Sigmoid colon (tissue), 6 donors: ENCODE measurements at regions not wholly inside any gene's neighbourhood (a gene's known extent, or its start where the extent isn't known, plus 50 kb on each side); places are given as distances from the start of the nearest gene placed in this dataset.

ENCODE experiments used
- DNase-seq: peaks from one replicate; pipeline ENCODE4 v3.0.0-alpha.2; 2019
- H3K27ac ChIP-seq, 4 donors: fragments of 200-600 bp; sonication (generic); one replicate each; pipeline ENCODE4 v1.5.1; 2016 to 2019; ENCODE audit warnings: mild to moderate bottlenecking in 1 of 4
- H3K27me3 ChIP-seq, 3 donors: fragments of 200-600 bp; sonication (generic); one replicate each; pipeline ENCODE4 v1.5.1; 2019; ENCODE audit warnings: mild to moderate bottlenecking in 1 of 3
- H3K36me3 ChIP-seq, 4 donors: fragments of 200-600 bp; sonication (generic); one replicate each; pipeline ENCODE4 v1.5.1; 2016 to 2019
- H3K4me1 ChIP-seq, 4 donors: fragments of 200-600 bp; sonication (generic); one replicate each; pipeline ENCODE4 v1.5.1; 2017 to 2019
- H3K4me3 ChIP-seq, 4 donors: fragments of 200-600 bp; sonication (generic); one replicate each; pipeline ENCODE4 v1.5.1; 2017 to 2019; ENCODE audit warnings: mild to moderate bottlenecking in 2 of 4, moderate library complexity in 1 of 4
- H3K9me3 ChIP-seq, 4 donors: fragments of 200-600 bp in 3 of 4; sonication (generic) in 3 of 4; one replicate each; pipeline versions ENCODE4 v1.5.1 to v1.6.1; 2013 to 2019
- EP300 ChIP-seq, 4 donors: sonication (generic); formaldehyde crosslinking; IDR thresholded peaks; one replicate each; pipeline ENCODE4 v1.6.1; 2017; ENCODE audit warnings: antibody characterized with exemption in 4 of 4
- POLR2A ChIP-seq, 2 donors: fragments of 450-650 bp; IDR thresholded peaks; one replicate each; pipeline ENCODE4 v1.6.1; 2016; ENCODE audit warnings: antibody characterized with exemption in 2 of 2, mild to moderate bottlenecking in 2 of 2, moderate library complexity in 2 of 2
- POLR2AphosphoS5 ChIP-seq, 4 donors: sonication (generic); formaldehyde crosslinking; IDR thresholded peaks; one replicate each; pipeline ENCODE4 v1.6.1; 2017; ENCODE audit warnings: antibody characterized with exemption in 4 of 4
- WGBS, 2 donors: extraction: QIAGEN DNeasy Blood & Tissue Kit; methylation state at CpG; one replicate each; pipeline ENCODE4 v1.1.7; 2013; 5-methylcytosine and 5-hydroxymethylcytosine counted together
- intact Hi-C: fragments of 100-400 bp; cut with DNase I; formaldehyde crosslinking; loops from one replicate; pipeline ENCODE4 v1.15.1; 2023
- TF ChIP-seq, protein P1 (sequence below), 4 experiments: fragments of 450-650 bp in 3 of 4; fragments of 200-600 bp in 1 of 4; IDR thresholded peaks; one replicate each; pipeline ENCODE4 v1.5.1; 2016 to 2019; ENCODE audit warnings: antibody characterized with exemption in 4 of 4, mild to moderate bottlenecking in 3 of 4, moderate library complexity in 2 of 4
- donor health status: healthy with polysubstance abuse.
- donor health status: healthy.

DNA sequence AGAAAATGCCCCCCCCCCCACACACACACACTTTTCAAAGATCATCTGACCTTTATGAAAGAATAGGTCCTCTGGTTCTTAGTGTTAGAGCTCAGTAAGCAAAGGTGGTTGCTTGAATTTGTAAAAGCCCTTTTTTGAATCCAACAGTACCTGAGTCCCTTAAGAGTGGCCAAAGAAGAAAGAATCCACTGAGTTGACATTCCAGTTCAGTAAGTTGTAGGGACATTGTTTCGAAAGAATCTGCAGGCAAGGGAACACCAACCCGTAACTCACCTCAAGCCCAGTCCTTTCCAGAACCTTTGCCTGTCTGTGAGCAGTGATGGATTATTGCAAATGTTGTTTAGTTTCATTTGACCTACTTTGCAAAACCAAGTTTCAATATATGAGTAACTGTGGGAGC is 64.2 kb upstream of the MAP3K4 start:
- WGBS, 2 donors: 89 to 91% methylated on average over 2 of the region's 2 CpGs
- DNase-seq: no peak
- TF ChIP-seq POLR2AphosphoS5 (IDR thresholded peaks at IDR 0.05): no peak
- Histone ChIP-seq H3K9me3 (no peaks in the 10 kb centered on the region), H3K27me3 (peaks cover 0 to 8% (median 0%) of the 10 kb centered on the region in 3 donors), H3K4me1 (peaks cover 0 to 12% (median 8%) of the 10 kb centered on the region in 4 donors), H3K36me3 (no peaks in the 10 kb centered on the region), H3K4me3 (no peak overlapping the region), H3K27ac (no peak overlapping the region)
- intact Hi-C loops: no loop called here

DNA sequence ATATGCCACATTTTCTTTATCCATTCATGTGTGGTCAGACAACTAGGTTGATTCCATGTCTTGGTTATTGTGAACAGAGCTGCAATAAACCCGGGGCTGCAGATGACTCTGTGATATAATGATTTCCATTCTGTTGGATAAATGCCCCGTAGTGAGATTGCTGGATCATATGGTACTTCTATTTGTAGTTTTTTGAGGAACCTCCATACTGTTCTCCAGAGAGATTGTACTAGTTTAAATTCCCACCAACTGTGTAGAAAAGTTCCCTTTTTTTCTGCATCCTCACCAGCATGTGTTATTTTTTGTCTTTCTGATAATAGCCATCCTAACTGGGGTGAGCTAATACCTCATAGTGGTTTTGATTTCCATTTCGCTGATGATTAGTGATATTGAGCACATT is 62.2 kb upstream of the MAP3K4 start:
- H3K9me3 ChIP-seq: no peaks in the 10 kb centered on the region
- no peak for TF ChIP-seq POLR2A (IDR thresholded peaks at IDR 0.05)
- intact Hi-C loops: no loop called here
- H3K4me1 ChIP-seq: peaks cover 0 to 12% (median 8%) of the 10 kb centered on the region in 4 donors
- no peak overlapping the region for H3K4me3 ChIP-seq
- DNase-seq: no peak
- no peaks in the 10 kb centered on the region for H3K36me3 ChIP-seq
- H3K27me3 ChIP-seq: peaks cover 0 to 8% (median 0%) of the 10 kb centered on the region in 3 donors
- H3K27ac ChIP-seq: no peak overlapping the region
- WGBS, 2 donors: 60 to 86% methylated on average over 3 of the region's 3 CpGs

DNA sequence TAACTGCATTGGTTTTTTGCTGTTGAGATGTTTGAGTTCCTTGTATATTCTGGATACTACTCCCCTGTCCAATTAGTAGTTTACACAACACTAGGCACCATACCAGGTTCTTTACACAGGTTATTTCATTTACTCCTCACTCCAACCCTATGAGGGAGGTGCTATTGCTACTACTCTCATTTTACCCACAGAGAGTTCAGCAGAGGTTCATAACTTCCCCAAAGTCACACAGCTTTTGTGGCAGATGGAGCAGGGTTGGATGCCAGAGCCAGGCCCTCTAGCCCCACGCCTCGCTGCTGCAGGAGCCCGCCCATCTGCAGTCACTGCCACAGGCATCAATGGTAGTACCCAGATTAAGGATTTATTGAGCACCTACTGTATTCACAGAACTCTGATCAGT is 61.7 kb upstream of the MAP3K4 start:
- Histone ChIP-seq H3K27ac (no peak overlapping the region), H3K4me1 (peaks cover 0 to 12% (median 8%) of the 10 kb centered on the region in 4 donors), H3K27me3 (peaks cover 0 to 8% (median 0%) of the 10 kb centered on the region in 3 donors), H3K9me3 (no peaks in the 10 kb centered on the region), H3K4me3 (no peak overlapping the region), H3K36me3 (no peaks in the 10 kb centered on the region)
- WGBS, 2 donors: 82 to 88% methylated on average over 3 of the region's 3 CpGs
- no peak for TF ChIP-seq POLR2A (IDR thresholded peaks at IDR 0.05)
- TF ChIP-seq EP300 (IDR thresholded peaks at IDR 0.05): no peak
- no peak for TF ChIP-seq POLR2AphosphoS5 (IDR thresholded peaks at IDR 0.05)
- TF ChIP-seq, protein P1, sequence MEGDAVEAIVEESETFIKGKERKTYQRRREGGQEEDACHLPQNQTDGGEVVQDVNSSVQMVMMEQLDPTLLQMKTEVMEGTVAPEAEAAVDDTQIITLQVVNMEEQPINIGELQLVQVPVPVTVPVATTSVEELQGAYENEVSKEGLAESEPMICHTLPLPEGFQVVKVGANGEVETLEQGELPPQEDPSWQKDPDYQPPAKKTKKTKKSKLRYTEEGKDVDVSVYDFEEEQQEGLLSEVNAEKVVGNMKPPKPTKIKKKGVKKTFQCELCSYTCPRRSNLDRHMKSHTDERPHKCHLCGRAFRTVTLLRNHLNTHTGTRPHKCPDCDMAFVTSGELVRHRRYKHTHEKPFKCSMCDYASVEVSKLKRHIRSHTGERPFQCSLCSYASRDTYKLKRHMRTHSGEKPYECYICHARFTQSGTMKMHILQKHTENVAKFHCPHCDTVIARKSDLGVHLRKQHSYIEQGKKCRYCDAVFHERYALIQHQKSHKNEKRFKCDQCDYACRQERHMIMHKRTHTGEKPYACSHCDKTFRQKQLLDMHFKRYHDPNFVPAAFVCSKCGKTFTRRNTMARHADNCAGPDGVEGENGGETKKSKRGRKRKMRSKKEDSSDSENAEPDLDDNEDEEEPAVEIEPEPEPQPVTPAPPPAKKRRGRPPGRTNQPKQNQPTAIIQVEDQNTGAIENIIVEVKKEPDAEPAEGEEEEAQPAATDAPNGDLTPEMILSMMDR (IDR thresholded peaks at IDR 0.05): no peak
- DNase-seq: no peak
- intact Hi-C loops: loop anchor here (1.0 to 10.0 kb wide), 3 partner anchors 63 to 443 kb away; no protein-coding TSS in a partner anchor

DNA sequence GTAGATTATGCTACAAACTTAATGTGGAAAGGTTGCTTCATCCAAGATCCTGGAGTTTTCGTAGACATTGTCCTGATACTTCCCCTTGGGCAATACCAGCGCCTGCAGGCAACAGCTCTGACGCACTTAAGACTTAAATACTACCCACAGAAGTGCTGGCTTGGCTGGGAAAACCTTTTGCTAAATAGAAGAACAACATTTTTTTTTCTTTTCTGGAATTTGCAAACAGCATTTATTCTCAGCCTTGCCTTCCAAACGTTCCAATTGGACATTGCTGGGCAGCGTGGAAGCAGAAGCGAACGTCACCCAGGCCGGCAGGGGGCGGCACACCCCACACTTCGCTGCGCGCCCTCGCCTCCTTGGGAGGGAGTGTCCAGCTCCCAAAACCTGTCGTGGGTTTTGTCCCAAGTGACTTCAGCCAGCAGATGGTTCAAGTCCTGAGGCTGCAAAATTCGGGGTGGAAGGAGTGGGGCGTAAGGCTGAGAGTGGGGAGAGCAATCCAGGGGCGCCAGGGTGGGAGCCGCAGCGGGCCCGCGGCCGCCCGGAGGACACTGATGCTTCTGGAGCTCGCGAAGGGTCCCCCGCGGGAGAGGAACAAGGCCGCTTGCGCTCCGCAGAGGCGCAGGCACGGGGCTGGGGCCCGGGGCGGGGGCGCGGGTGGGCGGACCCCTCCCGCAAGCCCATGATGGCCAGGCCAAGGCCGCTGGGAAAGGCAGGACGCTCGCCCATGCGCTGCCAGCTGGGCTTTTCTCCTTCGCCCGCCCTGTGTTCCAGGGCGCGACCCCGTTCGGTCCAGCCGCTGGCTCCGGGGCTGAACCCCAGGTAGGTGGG is 60.8 kb upstream of the MAP3K4 start:
- H3K27me3 ChIP-seq: peaks cover 0 to 8% (median 0%) of the 10 kb centered on the region in 3 donors
- H3K9me3 ChIP-seq: no peaks in the 10 kb centered on the region
- peak overlapping the region in 3 of 4 donors; percentile 22 to 62 (median 41) for H3K27ac ChIP-seq
- peak; percentile 89 for DNase-seq
- intact Hi-C loops: loop anchor here (1.0 to 10.0 kb wide), 3 partner anchors 62 to 443 kb away; no protein-coding TSS in a partner anchor
- TF ChIP-seq POLR2AphosphoS5 (IDR thresholded peaks at IDR 0.05): peak in 1 of 4 donors; percentile 35
- no peak for TF ChIP-seq POLR2A (IDR thresholded peaks at IDR 0.05)
- TF ChIP-seq EP300 (IDR thresholded peaks at IDR 0.05): peak in 2 of 4 donors; percentile 9 to 13
- TF ChIP-seq, protein P1 (IDR thresholded peaks at IDR 0.05): peak; percentile 87 to 93 (median 89)
- H3K4me3 ChIP-seq: peak overlapping the region; percentile 32 to 58 (median 52)
- H3K36me3 ChIP-seq: no peaks in the 10 kb centered on the region
- 6 to 7% methylated on average over 50 of the region's 50 CpGs for whole genome bisulfite sequencing, 2 donors
- H3K4me1 ChIP-seq: peaks cover 0 to 12% (median 8%) of the 10 kb centered on the region in 4 donors

DNA sequence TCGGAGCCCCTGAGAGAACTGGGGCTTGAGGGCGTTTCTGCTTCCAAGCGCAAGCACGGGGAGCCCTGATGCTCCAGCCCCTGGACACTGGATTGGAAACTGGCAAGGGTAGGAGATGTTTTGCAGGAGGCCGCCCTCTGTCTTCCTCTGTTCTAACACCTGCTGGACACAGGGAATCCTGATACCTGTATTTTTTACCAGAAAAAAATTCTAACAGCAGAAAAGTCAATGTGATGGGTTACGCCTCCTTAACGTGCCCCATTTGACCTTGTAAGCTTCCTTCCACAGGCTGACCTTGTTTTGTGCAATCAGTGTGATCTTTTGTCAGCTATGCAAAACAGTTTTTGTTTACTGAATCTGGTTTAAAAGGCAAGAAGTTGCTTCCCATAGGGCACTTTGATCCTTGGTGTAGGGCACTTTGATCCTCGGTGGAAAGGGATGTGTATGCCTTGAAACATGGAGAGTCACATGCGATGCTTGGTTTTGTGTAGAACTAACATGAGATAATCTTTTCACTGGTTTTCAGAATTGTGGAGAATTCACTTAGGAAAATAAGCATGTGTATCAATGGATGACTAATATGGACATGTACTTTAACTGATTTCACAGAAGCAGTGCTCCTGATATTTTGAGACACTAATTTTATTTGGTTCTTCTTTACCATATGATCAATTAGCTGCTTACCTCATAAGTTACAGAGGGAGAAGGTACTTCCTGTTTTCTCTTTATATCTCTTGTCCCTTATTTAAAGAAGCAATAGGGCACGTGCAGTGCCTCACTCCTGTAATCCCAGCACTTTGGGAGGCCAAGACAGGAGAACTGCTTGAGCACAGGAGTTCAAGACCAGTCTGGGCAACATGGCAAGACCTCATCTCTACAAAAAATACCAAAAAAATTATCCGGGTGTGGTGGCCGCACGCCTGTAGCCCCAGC is 59.9 kb upstream of the MAP3K4 start:
- TF ChIP-seq EP300 (IDR thresholded peaks at IDR 0.05): no peak
- TF ChIP-seq POLR2AphosphoS5 (IDR thresholded peaks at IDR 0.05): no peak
- no peak for TF ChIP-seq POLR2A (IDR thresholded peaks at IDR 0.05)
- TF ChIP-seq, protein P1 (IDR thresholded peaks at IDR 0.05): no peak
- Histone ChIP-seq H3K9me3 (no peaks in the 10 kb centered on the region), H3K27ac (peak overlapping the region in 3 of 4 donors; percentile 22 to 62 (median 41)), H3K27me3 (peaks cover 0 to 8% (median 0%) of the 10 kb centered on the region in 3 donors), H3K4me1 (peaks cover 0 to 12% (median 8%) of the 10 kb centered on the region in 4 donors), H3K4me3 (peak overlapping the region; percentile 32 to 58 (median 52)), H3K36me3 (no peaks in the 10 kb centered on the region)
- intact Hi-C loops: loop anchor here (2.0 to 10.0 kb wide), 2 partner anchors 61 to 163 kb away; no protein-coding TSS in a partner anchor
- no peak for DNase-seq
- whole genome bisulfite sequencing, 2 donors: 48 to 49% methylated on average over 13 of the region's 13 CpGs
